ENCODE measurements at regions not wholly inside any gene's neighbourhood (a gene's known extent, or its start where the extent isn't known, plus 50 kb on each side); places are given as distances from the start of the nearest gene placed in this dataset.

DNA sequence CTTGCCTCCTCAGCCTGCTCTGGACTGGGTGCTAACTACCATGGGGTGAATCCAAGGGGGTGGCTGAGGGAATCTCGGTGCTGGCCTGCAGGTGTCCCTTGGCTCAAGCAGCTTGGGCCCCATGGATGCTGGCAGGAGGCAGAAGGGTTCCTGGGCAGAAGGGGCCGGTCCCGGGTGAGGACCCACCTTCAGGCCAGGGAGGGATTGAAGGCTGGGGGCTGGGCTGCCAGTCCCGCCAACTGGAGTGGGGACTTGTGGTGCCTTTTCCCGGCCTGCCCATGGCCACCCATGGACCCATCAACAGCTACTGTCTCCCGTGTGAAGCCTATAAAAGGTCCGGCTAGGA is 550.1 kb downstream of the SLC6A15 start:
- no peak for TF ChIP-seq TAF1 (conservative IDR thresholded peaks at IDR 0.05)
- TF ChIP-seq RXRA (IDR thresholded peaks at IDR 0.05), result no peak
- TF ChIP-seq NR2F2 (IDR thresholded peaks at IDR 0.05), result no peak
- TF ChIP-seq, protein P1, sequence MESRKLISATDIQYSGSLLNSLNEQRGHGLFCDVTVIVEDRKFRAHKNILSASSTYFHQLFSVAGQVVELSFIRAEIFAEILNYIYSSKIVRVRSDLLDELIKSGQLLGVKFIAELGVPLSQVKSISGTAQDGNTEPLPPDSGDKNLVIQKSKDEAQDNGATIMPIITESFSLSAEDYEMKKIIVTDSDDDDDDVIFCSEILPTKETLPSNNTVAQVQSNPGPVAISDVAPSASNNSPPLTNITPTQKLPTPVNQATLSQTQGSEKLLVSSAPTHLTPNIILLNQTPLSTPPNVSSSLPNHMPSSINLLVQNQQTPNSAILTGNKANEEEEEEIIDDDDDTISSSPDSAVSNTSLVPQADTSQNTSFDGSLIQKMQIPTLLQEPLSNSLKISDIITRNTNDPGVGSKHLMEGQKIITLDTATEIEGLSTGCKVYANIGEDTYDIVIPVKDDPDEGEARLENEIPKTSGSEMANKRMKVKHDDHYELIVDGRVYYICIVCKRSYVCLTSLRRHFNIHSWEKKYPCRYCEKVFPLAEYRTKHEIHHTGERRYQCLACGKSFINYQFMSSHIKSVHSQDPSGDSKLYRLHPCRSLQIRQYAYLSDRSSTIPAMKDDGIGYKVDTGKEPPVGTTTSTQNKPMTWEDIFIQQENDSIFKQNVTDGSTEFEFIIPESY (IDR thresholded peaks at IDR 0.05), result no peak
- no peak for TF ChIP-seq RAD21 (IDR thresholded peaks at IDR 0.05)
- TF ChIP-seq EGR1 (IDR thresholded peaks at IDR 0.05; ENCODE audit: low read depth in 2 of 2), result no peak
- TF ChIP-seq SP1 (IDR thresholded peaks at IDR 0.05), result no peak
- TF ChIP-seq, protein P2, sequence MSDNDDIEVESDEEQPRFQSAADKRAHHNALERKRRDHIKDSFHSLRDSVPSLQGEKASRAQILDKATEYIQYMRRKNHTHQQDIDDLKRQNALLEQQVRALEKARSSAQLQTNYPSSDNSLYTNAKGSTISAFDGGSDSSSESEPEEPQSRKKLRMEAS (IDR thresholded peaks at IDR 0.05), result no peak
- TF ChIP-seq, protein P3, sequence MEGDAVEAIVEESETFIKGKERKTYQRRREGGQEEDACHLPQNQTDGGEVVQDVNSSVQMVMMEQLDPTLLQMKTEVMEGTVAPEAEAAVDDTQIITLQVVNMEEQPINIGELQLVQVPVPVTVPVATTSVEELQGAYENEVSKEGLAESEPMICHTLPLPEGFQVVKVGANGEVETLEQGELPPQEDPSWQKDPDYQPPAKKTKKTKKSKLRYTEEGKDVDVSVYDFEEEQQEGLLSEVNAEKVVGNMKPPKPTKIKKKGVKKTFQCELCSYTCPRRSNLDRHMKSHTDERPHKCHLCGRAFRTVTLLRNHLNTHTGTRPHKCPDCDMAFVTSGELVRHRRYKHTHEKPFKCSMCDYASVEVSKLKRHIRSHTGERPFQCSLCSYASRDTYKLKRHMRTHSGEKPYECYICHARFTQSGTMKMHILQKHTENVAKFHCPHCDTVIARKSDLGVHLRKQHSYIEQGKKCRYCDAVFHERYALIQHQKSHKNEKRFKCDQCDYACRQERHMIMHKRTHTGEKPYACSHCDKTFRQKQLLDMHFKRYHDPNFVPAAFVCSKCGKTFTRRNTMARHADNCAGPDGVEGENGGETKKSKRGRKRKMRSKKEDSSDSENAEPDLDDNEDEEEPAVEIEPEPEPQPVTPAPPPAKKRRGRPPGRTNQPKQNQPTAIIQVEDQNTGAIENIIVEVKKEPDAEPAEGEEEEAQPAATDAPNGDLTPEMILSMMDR (IDR thresholded peaks at IDR 0.05; ENCODE audit: low read depth, low read length, missing input control), result no peak
- TF ChIP-seq, protein P4, sequence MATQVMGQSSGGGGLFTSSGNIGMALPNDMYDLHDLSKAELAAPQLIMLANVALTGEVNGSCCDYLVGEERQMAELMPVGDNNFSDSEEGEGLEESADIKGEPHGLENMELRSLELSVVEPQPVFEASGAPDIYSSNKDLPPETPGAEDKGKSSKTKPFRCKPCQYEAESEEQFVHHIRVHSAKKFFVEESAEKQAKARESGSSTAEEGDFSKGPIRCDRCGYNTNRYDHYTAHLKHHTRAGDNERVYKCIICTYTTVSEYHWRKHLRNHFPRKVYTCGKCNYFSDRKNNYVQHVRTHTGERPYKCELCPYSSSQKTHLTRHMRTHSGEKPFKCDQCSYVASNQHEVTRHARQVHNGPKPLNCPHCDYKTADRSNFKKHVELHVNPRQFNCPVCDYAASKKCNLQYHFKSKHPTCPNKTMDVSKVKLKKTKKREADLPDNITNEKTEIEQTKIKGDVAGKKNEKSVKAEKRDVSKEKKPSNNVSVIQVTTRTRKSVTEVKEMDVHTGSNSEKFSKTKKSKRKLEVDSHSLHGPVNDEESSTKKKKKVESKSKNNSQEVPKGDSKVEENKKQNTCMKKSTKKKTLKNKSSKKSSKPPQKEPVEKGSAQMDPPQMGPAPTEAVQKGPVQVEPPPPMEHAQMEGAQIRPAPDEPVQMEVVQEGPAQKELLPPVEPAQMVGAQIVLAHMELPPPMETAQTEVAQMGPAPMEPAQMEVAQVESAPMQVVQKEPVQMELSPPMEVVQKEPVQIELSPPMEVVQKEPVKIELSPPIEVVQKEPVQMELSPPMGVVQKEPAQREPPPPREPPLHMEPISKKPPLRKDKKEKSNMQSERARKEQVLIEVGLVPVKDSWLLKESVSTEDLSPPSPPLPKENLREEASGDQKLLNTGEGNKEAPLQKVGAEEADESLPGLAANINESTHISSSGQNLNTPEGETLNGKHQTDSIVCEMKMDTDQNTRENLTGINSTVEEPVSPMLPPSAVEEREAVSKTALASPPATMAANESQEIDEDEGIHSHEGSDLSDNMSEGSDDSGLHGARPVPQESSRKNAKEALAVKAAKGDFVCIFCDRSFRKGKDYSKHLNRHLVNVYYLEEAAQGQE (IDR thresholded peaks at IDR 0.05), result no peak
- no peak for TF ChIP-seq FOXA1 (IDR thresholded peaks at IDR 0.05)
- TF ChIP-seq HNF4A (conservative IDR thresholded peaks at IDR 0.05), result no peak
- no peak for TF ChIP-seq HNF4G (IDR thresholded peaks at IDR 0.05)
- no peak for TF ChIP-seq YY1 (IDR thresholded peaks at IDR 0.05)
- no peaks in the 10 kb centered on the region for H3K9me3 ChIP-seq (ENCODE audit: control insufficient read depth in 4 of 4, low read length in 3 of 4)
- H3K36me3 ChIP-seq (ENCODE audit: control insufficient read depth in 4 of 4, insufficient read depth in 3 of 4, low read depth in 1 of 4, low read length in 3 of 4), result no peaks in the 10 kb centered on the region
- peaks cover 0 to 9% (median 2%) of the 10 kb centered on the region in 4 donors for H3K4me1 ChIP-seq (ENCODE audit: control insufficient read depth in 4 of 4, insufficient read depth in 4 of 4, low read length in 3 of 4)
- H3K9ac ChIP-seq (ENCODE audit: low read depth in 1 of 2, low read length in 2 of 2), result no peak overlapping the region
- H3K4me3 ChIP-seq (ENCODE audit: low read depth in 1 of 3, low read length in 3 of 3), result no peak overlapping the region
- WGBS, result 86% methylated on average over 7 of the region's 7 CpGs
- no peak overlapping the region for H3K27ac ChIP-seq (ENCODE audit: low read depth in 1 of 2, low read length in 2 of 2)
- no peaks in the 10 kb centered on the region for H3K27me3 ChIP-seq (ENCODE audit: control insufficient read depth in 4 of 4, insufficient read depth in 4 of 4, low read length in 3 of 4)
- no peak for DNase-seq (ENCODE audit: low spot score)

DNA sequence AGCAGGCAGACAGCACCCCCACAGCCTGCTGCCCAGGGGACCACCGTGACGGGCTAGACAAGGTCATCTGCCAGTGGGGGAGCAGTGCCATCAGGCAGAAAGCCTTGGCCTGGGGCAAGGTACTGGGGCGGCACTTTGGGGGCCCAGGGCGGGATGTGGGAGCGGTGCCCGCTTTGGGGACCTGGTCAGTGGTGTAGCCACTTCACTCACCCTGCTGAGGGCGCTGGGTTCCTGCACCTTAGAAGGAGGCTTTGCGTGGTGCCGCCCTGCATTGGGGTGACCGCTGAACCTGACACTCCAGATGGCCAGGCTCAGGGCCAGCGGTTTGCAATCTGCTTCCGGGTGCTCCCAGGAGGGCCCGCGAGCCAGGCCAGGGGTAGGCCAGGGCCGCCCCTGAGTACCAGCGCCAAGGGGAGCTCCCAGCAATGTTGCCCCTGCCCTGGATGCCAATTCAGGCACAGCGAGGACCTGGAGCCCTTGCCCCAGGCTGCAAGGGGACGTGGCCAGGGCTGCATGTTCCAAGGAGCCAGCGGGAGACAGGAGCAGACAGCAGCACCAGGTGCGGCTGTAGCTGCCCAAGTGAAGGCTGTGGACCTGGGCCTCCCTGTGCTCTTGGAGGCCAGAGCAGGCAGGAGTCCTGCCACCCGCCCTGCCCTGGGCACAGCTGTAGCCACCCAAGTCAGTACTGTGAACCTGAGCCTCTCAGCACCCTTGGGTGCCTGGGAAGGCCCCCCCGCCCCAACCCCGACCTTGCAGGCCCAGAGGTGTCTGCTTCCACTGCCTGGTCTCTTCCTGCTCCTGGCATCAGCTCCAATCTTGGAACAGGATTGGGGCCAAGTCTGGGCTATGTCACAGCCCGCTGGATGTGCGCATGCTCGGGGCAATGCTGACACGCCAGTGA is 550.7 kb downstream of the SLC6A15 start:
- 89% methylated on average over 27 of the region's 27 CpGs for WGBS
- Histone ChIP-seq H3K9me3 (ENCODE audit: control insufficient read depth in 4 of 4, low read length in 3 of 4) (no peaks in the 10 kb centered on the region), H3K9ac (ENCODE audit: low read depth in 1 of 2, low read length in 2 of 2) (no peak overlapping the region), H3K4me1 (ENCODE audit: control insufficient read depth in 4 of 4, insufficient read depth in 4 of 4, low read length in 3 of 4) (peaks cover 0 to 9% (median 2%) of the 10 kb centered on the region in 4 donors), H3K4me3 (ENCODE audit: low read depth in 1 of 3, low read length in 3 of 3) (no peak overlapping the region), H3K27me3 (ENCODE audit: control insufficient read depth in 4 of 4, insufficient read depth in 4 of 4, low read length in 3 of 4) (no peaks in the 10 kb centered on the region), H3K27ac (ENCODE audit: low read depth in 1 of 2, low read length in 2 of 2) (no peak overlapping the region), H3K36me3 (ENCODE audit: control insufficient read depth in 4 of 4, insufficient read depth in 3 of 4, low read depth in 1 of 4, low read length in 3 of 4) (no peaks in the 10 kb centered on the region)
- no peak for DNase-seq (ENCODE audit: low spot score)
- TF ChIP-seq FOXA2 (IDR thresholded peaks at IDR 0.05), result no peak
- no peak for TF ChIP-seq JUND (IDR thresholded peaks at IDR 0.05)
- TF ChIP-seq, protein P3 (IDR thresholded peaks at IDR 0.05; ENCODE audit: low read depth, low read length, missing input control), result no peak
- TF ChIP-seq, protein P4 (IDR thresholded peaks at IDR 0.05), result no peak
- no peak for TF ChIP-seq RXRA (IDR thresholded peaks at IDR 0.05)
- TF ChIP-seq HNF4A (conservative IDR thresholded peaks at IDR 0.05), result no peak
- no peak for TF ChIP-seq FOXA1 (IDR thresholded peaks at IDR 0.05)
- no peak for TF ChIP-seq NR2F2 (IDR thresholded peaks at IDR 0.05)
- TF ChIP-seq RAD21 (IDR thresholded peaks at IDR 0.05), result no peak
- TF ChIP-seq SP1 (IDR thresholded peaks at IDR 0.05), result no peak
- no peak for TF ChIP-seq GABPA (IDR thresholded peaks at IDR 0.05 in 1 of 2, conservative IDR thresholded peaks at IDR 0.05 in 1 of 2)
